BE2C (cell line): ENCODE measurements at regions not wholly inside any gene's neighbourhood (a gene's known extent, or its start where the extent isn't known, plus 50 kb on each side); places are given as distances from the start of the nearest gene placed in this dataset.

Experiments
- DNase-seq: peaks from one replicate; pipeline ENCODE4 v3.0.0-alpha.2; 2020
- H3K27me3 ChIP-seq: fragments of 250-450 bp; sonication (Bioruptor Pico); 2 replicates; pipeline ENCODE4 v1.5.1; 2020; ENCODE audit warnings: mild to moderate bottlenecking
- H3K36me3 ChIP-seq: fragments of 250-450 bp; sonication (Bioruptor Pico); 2 replicates; pipeline ENCODE4 v1.5.1; 2020; ENCODE audit warnings: mild to moderate bottlenecking
- H3K4me1 ChIP-seq: fragments of 250-450 bp; sonication (Bioruptor Pico); 2 replicates; pipeline ENCODE4 v1.5.1; 2020
- H3K4me3 ChIP-seq: 2 replicates; pipeline ENCODE4 v1.5.1; 2011; ENCODE audit warnings: low read depth, low read length
- H3K9me3 ChIP-seq: fragments of 250-450 bp; sonication (Bioruptor Pico); 2 replicates; pipeline ENCODE4 v1.5.1; 2020
- CTCF ChIP-seq: IDR thresholded peaks from 2 replicates; pipeline ENCODE4 v1.5.1; 2012; ENCODE audit warnings: mild to moderate bottlenecking, low read depth, low read length

- H3K9me3 ChIP-seq = no peaks in the 10 kb centered on the region
- no peak overlapping the region for H3K4me3 ChIP-seq
- H3K36me3 ChIP-seq = no peaks in the 10 kb centered on the region
- H3K27me3 ChIP-seq = no peaks in the 10 kb centered on the region
- TF ChIP-seq CTCF = no peak
- H3K4me1 ChIP-seq = peaks cover 8% of the 10 kb centered on the region; the same call in 1 of the 2 replicates
- no peak for DNase-seq
Observed at GRCh38 chr4:130668859-130669258, 1572.9 kb downstream of the C4orf33 start.

GRCh38 chr4:130675266-130675665 lies 1579.3 kb downstream of the C4orf33 start:
- H3K36me3 ChIP-seq = no peaks in the 10 kb centered on the region
- DNase-seq = peak; percentile 13

GRCh38 chr4:130689181-130689580 lies 1593.2 kb downstream of the C4orf33 start:
- H3K27me3 ChIP-seq = no peaks in the 10 kb centered on the region
- H3K4me1 ChIP-seq = no peaks in the 10 kb centered on the region; the same call in 1 of the 2 replicates
- no peak for DNase-seq
- H3K36me3 ChIP-seq = no peaks in the 10 kb centered on the region
- H3K4me3 ChIP-seq = no peak overlapping the region
- no peaks in the 10 kb centered on the region for H3K9me3 ChIP-seq
- TF ChIP-seq CTCF = no peak

More at GRCh38 chr4:130675266-130675665, 1579.3 kb downstream of the C4orf33 start:
- Histone ChIP-seq H3K4me3 (no peak overlapping the region), H3K27me3 (no peaks in the 10 kb centered on the region), H3K4me1 (peaks cover 21% of the 10 kb centered on the region), H3K9me3 (no peaks in the 10 kb centered on the region)
- no peak for TF ChIP-seq CTCF

GRCh38 chr4:130698251-130698650 lies 1602.3 kb downstream of the C4orf33 start:
- no peak for TF ChIP-seq CTCF
- no peaks in the 10 kb centered on the region for H3K9me3 ChIP-seq
- DNase-seq = no peak

GRCh38 chr4:130699004-130699403 lies 1603.1 kb downstream of the C4orf33 start:
- H3K9me3 ChIP-seq = no peaks in the 10 kb centered on the region
- no peaks in the 10 kb centered on the region for H3K36me3 ChIP-seq
- TF ChIP-seq CTCF = no peak
- H3K27me3 ChIP-seq = no peaks in the 10 kb centered on the region
- DNase-seq = no peak
- no peak overlapping the region for H3K4me3 ChIP-seq
- no peaks in the 10 kb centered on the region for H3K4me1 ChIP-seq

More at GRCh38 chr4:130698251-130698650, 1602.3 kb downstream of the C4orf33 start:
- no peaks in the 10 kb centered on the region for H3K36me3 ChIP-seq
- H3K4me1 ChIP-seq = no peaks in the 10 kb centered on the region
- H3K27me3 ChIP-seq = no peaks in the 10 kb centered on the region
- H3K4me3 ChIP-seq = no peak overlapping the region

- TF ChIP-seq CTCF = no peak
- Histone ChIP-seq H3K27me3 (no peaks in the 10 kb centered on the region), H3K9me3 (no peaks in the 10 kb centered on the region), H3K4me1 (no peaks in the 10 kb centered on the region), H3K36me3 (no peaks in the 10 kb centered on the region), H3K4me3 (no peak overlapping the region)
- DNase-seq = no peak
Observed at GRCh38 chr4:130703211-130703935, 1607.4 kb downstream of the C4orf33 start.
